CD4-positive, alpha-beta T cell treated with Interleukin-1 beta for 1 hour (primary cell): ENCODE measurements at regions not wholly inside any gene's neighbourhood (a gene's known extent, or its start where the extent isn't known, plus 50 kb on each side); places are given as distances from the start of the nearest gene placed in this dataset.

Experiments used
- DNase-seq, 2 donors: peaks; one replicate each; pipeline ENCODE4 v3.0.0-alpha.2; 2020 to 2022

GRCh38 chr18:10368456-10369453 is 85.7 kb upstream of the APCDD1 start:
- DNase-seq = no peak

- DNase-seq = no peak
These were observed 83.7 kb upstream of the APCDD1 start for GRCh38 chr18:10370716-10371115.

- DNase-seq = no peak
These were observed 83.3 kb upstream of the APCDD1 start for GRCh38 chr18:10371165-10371564.

GRCh38 chr18:10374195-10374594 is 80.2 kb upstream of the APCDD1 start:
- DNase-seq = no peak

- no peak for DNase-seq
These were observed 79.7 kb upstream of the APCDD1 start for GRCh38 chr18:10374636-10375293.

- DNase-seq = no peak
These were observed 77.7 kb upstream of the APCDD1 start for GRCh38 chr18:10376731-10377130.

- no peak for DNase-seq
These were observed 76.5 kb upstream of the APCDD1 start for GRCh38 chr18:10377956-10378355.

GRCh38 chr18:10378688-10379420 is 75.6 kb upstream of the APCDD1 start:
- no peak for DNase-seq

- no peak for DNase-seq
These were observed 74.9 kb upstream of the APCDD1 start for GRCh38 chr18:10379522-10379921.

GRCh38 chr18:10381516-10381915 is 72.9 kb upstream of the APCDD1 start:
- DNase-seq = no peak

GRCh38 chr18:10381951-10382350 is 72.5 kb upstream of the APCDD1 start:
- no peak for DNase-seq

- no peak for DNase-seq
These were observed 68.4 kb upstream of the APCDD1 start for GRCh38 chr18:10386049-10386448.

GRCh38 chr18:10386956-10387355 is 67.5 kb upstream of the APCDD1 start:
- DNase-seq = no peak

- DNase-seq = no peak
These were observed 67.0 kb upstream of the APCDD1 start for GRCh38 chr18:10387399-10387798.

- DNase-seq = no peak
These were observed 66.1 kb upstream of the APCDD1 start for GRCh38 chr18:10388373-10388772.

- no peak for DNase-seq
These were observed 62.9 kb upstream of the APCDD1 start for GRCh38 chr18:10391506-10391905.

GRCh38 chr18:10397004-10397403 is 57.4 kb upstream of the APCDD1 start:
- no peak for DNase-seq

- DNase-seq = no peak
These were observed 55.9 kb upstream of the APCDD1 start for GRCh38 chr18:10398571-10398970.

GRCh38 chr18:10399465-10399864 is 55.0 kb upstream of the APCDD1 start:
- no peak for DNase-seq

- DNase-seq = peak; percentile 0 to 65
These were observed 53.7 kb upstream of the APCDD1 start for GRCh38 chr18:10400534-10401307.

GRCh38 chr18:10401521-10401920 is 52.9 kb upstream of the APCDD1 start:
- DNase-seq = peak in 1 of 2 donors; percentile 39

GRCh38 chr18:10401930-10402329 is 52.5 kb upstream of the APCDD1 start:
- DNase-seq = no peak
